Testis (tissue), 2 donors: ENCODE measurements at regions not wholly inside any gene's neighbourhood (a gene's known extent, or its start where the extent isn't known, plus 50 kb on each side); places are given as distances from the start of the nearest gene placed in this dataset.

Experiments
- CTCF ChIP-seq, 3 experiments: fragments of 450-650 bp in 2 of 3; fragments of 200-600 bp in 1 of 3; sonication (generic) in 1 of 3; IDR thresholded peaks; one replicate each; pipeline ENCODE4 v1.5.1; 2016 to 2019; ENCODE audit warnings: antibody characterized with exemption in 3 of 3, mild to moderate bottlenecking in 2 of 3, moderate library complexity in 1 of 3
- POLR2A ChIP-seq: fragments of 450-650 bp; IDR thresholded peaks from one replicate; pipeline ENCODE4 v1.6.1; 2017; ENCODE audit warnings: antibody characterized with exemption, mild to moderate bottlenecking, moderate library complexity

- TF ChIP-seq CTCF (IDR thresholded peaks at IDR 0.05) (no peak), POLR2A (no peak)
These were observed 75.9 kb upstream of the NUP50 start for GRCh38 chr22:45087802-45088201.
